ENCODE measurements at regions not wholly inside any gene's neighbourhood (a gene's known extent, or its start where the extent isn't known, plus 50 kb on each side); places are given as distances from the start of the nearest gene placed in this dataset.
"Not testable (repeated sequence)": the region's sequence is repeated elsewhere in the genome, so short reads cannot be mapped to it uniquely, and the experiment has no call there.

DNA sequence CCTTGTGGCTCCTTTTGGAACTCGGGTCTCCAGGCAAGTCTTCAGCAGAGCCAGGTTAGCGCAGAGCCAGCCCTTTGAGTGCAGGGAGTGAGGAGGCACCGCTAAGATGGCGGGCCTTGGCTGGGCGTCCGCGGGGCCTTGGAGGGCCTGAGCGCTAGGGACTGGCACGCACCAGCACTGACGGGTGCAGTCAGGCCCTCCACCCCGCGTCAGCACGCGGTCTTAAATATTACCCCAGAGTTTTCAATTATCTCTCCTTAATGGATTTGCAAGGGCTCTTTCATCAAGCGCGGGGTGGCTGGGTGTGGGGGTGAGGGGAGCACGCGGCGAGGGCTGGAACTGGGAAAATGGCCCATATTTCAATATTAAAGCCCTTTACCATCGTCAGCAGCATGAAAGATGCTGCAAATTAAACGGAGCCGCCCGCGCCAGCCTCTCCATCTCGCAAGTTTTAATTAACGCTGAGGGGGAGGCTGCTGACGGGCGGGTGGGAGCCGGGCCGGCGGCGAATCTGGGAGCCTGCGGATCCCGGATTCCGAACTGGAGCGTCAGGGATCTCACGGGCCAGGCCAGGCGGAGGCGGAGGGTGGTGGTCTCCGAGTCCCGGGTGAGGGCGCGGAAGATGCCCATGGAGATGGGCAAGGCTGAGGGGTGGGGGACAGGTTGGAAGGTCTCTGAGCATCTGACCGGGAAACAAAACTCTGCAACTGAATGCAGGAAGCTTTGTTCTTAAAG, 1690.4 kb upstream of the DEFB115 start:
- TF ChIP-seq, protein P1, sequence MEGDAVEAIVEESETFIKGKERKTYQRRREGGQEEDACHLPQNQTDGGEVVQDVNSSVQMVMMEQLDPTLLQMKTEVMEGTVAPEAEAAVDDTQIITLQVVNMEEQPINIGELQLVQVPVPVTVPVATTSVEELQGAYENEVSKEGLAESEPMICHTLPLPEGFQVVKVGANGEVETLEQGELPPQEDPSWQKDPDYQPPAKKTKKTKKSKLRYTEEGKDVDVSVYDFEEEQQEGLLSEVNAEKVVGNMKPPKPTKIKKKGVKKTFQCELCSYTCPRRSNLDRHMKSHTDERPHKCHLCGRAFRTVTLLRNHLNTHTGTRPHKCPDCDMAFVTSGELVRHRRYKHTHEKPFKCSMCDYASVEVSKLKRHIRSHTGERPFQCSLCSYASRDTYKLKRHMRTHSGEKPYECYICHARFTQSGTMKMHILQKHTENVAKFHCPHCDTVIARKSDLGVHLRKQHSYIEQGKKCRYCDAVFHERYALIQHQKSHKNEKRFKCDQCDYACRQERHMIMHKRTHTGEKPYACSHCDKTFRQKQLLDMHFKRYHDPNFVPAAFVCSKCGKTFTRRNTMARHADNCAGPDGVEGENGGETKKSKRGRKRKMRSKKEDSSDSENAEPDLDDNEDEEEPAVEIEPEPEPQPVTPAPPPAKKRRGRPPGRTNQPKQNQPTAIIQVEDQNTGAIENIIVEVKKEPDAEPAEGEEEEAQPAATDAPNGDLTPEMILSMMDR (IDR thresholded peaks at IDR 0.05): not testable (repeated sequence)
- not testable (repeated sequence) for TF ChIP-seq YY1 (IDR thresholded peaks at IDR 0.05; ENCODE audit: low read depth); MEF2A (IDR thresholded peaks at IDR 0.05; ENCODE audit: borderline replicate concordance, low read depth); EP300 (IDR thresholded peaks at IDR 0.05; ENCODE audit: borderline replicate concordance in 1 of 2, low read depth in 1 of 2, low read length in 1 of 2); SMC3 (IDR thresholded peaks at IDR 0.05; ENCODE audit: low read depth, low read length); POLR2AphosphoS5 (IDR thresholded peaks at IDR 0.05; ENCODE audit: low read depth, low read length); CHD2 (IDR thresholded peaks at IDR 0.05; ENCODE audit: low read length, partially characterized antibody); RCOR1 (IDR thresholded peaks at IDR 0.05; ENCODE audit: low read length); NFIC (IDR thresholded peaks at IDR 0.05; ENCODE audit: borderline replicate concordance); TCF12 (IDR thresholded peaks at IDR 0.05); FOXM1 (IDR thresholded peaks at IDR 0.05; ENCODE audit: low read depth)
- TF ChIP-seq, protein P2, sequence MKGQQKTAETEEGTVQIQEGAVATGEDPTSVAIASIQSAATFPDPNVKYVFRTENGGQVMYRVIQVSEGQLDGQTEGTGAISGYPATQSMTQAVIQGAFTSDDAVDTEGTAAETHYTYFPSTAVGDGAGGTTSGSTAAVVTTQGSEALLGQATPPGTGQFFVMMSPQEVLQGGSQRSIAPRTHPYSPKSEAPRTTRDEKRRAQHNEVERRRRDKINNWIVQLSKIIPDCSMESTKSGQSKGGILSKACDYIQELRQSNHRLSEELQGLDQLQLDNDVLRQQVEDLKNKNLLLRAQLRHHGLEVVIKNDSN (IDR thresholded peaks at IDR 0.05; ENCODE audit: borderline replicate concordance, low read depth): not testable (repeated sequence)
- TF ChIP-seq, protein P3, sequence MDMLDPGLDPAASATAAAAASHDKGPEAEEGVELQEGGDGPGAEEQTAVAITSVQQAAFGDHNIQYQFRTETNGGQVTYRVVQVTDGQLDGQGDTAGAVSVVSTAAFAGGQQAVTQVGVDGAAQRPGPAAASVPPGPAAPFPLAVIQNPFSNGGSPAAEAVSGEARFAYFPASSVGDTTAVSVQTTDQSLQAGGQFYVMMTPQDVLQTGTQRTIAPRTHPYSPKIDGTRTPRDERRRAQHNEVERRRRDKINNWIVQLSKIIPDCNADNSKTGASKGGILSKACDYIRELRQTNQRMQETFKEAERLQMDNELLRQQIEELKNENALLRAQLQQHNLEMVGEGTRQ (IDR thresholded peaks at IDR 0.05; ENCODE audit: borderline replicate concordance, low read depth, low read length): not testable (repeated sequence)
- TF ChIP-seq, protein P4, sequence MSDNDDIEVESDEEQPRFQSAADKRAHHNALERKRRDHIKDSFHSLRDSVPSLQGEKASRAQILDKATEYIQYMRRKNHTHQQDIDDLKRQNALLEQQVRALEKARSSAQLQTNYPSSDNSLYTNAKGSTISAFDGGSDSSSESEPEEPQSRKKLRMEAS (IDR thresholded peaks at IDR 0.05; ENCODE audit: low read depth): not testable (repeated sequence)
